Common myeloid progenitor, CD34-positive (primary cell): ENCODE measurements at regions not wholly inside any gene's neighbourhood (a gene's known extent, or its start where the extent isn't known, plus 50 kb on each side); places are given as distances from the start of the nearest gene placed in this dataset.

ENCODE experiments used
- CTCF ChIA-PET: fragments of 350-600 bp; sonication (Branson Sonifier 250); formaldehyde crosslinking; loops from one replicate; lab custom pipeline; 2021; ENCODE audit warnings: antibody characterized with exemption; lab: Charles Lee
- POLR2A ChIA-PET: fragments of 350-600 bp; sonication (Branson Sonifier 250); formaldehyde crosslinking; loops from one replicate; lab custom pipeline; 2021; ENCODE audit warnings: antibody characterized with exemption; lab: Charles Lee
- DNase-seq, 3 donors: peaks; one replicate each; pipeline versions ENCODE4 v3.0.0 to v3.0.0-alpha.2; 2013
- H3K27ac ChIP-seq, 2 experiments: 1 replicate in 1 of 2; 2 replicates in 1 of 2; pipeline ENCODE4 v1.7.0; 2013; ENCODE audit warnings: inconsistent platforms in 2 of 2, low read length in 2 of 2, mild to moderate bottlenecking in 2 of 2, low read depth in 1 of 2, moderate library complexity in 1 of 2; ENCODE audit not compliant: severe bottlenecking in 2 of 2, insufficient read depth in 1 of 2, poor library complexity in 1 of 2
- H3K27me3 ChIP-seq, 5 experiments: replicated peaks in 2 of 5; 1 replicate in 3 of 5; 2 replicates in 2 of 5; pipeline versions ENCODE4 v1.6.1 to v1.7.0; 2013; ENCODE audit warnings: low read length in 4 of 5, mild to moderate bottlenecking in 2 of 5, moderate library complexity in 2 of 5, inconsistent platforms in 1 of 5; ENCODE audit not compliant: insufficient read depth in 5 of 5, control insufficient read depth in 4 of 5
- H3K36me3 ChIP-seq, 4 experiments: 1 replicate in 2 of 4; 2 replicates in 2 of 4; pipeline versions ENCODE4 v1.6.1 to v1.7.0; 2013; ENCODE audit warnings: low read length in 3 of 4, control low read depth in 1 of 4, mild to moderate bottlenecking in 1 of 4; ENCODE audit not compliant: control insufficient read depth in 4 of 4, insufficient read depth in 4 of 4
- H3K4me1 ChIP-seq, 4 experiments: 1 replicate in 3 of 4; 2 replicates in 1 of 4; pipeline versions ENCODE4 v1.6.1 to v1.7.1; 2013; ENCODE audit warnings: low read length in 3 of 4, mild to moderate bottlenecking in 3 of 4, control low read depth in 1 of 4, inconsistent platforms in 1 of 4, moderate library complexity in 1 of 4; ENCODE audit not compliant: control insufficient read depth in 4 of 4, insufficient read depth in 4 of 4; ENCODE audit errors: control extremely low read depth in 1 of 4
- H3K4me3 ChIP-seq, 7 experiments: 1 replicate in 4 of 7; 2 replicates in 3 of 7; pipeline versions ENCODE4 v1.5.1 to v1.7.0; 2013; ENCODE audit warnings: mild to moderate bottlenecking in 7 of 7, low read length in 6 of 7, moderate library complexity in 6 of 7, inconsistent platforms in 2 of 7, low read depth in 2 of 7, control low read depth in 1 of 7; ENCODE audit not compliant: insufficient read depth in 4 of 7, control insufficient read depth in 1 of 7; ENCODE audit errors: extremely low read depth in 1 of 7
- H3K9me3 ChIP-seq, 5 experiments: 1 replicate in 4 of 5; 2 replicates in 1 of 5; pipeline versions ENCODE4 v1.6.1 to v1.7.1; 2013; ENCODE audit warnings: low read length in 4 of 5, mild to moderate bottlenecking in 2 of 5, inconsistent platforms in 1 of 5, low read depth in 1 of 5, moderate library complexity in 1 of 5; ENCODE audit not compliant: control insufficient read depth in 4 of 5, insufficient read depth in 2 of 5; ENCODE audit errors: control extremely low read depth in 1 of 5
- WGBS: methylation state at CpG from one replicate; pipeline ENCODE4 v1.1.5; 2013; ENCODE audit not compliant: insufficient coverage; 5-methylcytosine and 5-hydroxymethylcytosine counted together

DNA sequence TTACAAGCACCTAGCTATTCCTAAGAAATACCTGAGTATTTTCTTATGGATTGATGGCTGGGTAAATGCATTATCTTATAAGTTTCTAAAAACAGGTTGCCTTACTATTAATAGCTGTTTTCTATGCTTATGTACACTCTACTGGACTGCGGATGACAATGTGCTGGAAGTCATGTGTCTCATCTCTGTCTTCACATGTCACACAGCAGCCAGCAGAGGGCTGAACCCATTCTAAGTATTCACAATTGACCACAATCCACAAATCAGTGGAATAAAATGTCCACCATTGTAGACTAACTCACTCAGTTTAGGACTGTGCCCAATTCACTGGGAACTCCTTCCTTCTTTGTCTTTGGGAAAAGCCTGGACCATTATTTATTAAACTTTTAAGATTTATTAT is 371.2 kb downstream of the INSIG2 start:
- ChIA-PET POLR2A (no interaction called here), CTCF (no interaction called here)

DNA sequence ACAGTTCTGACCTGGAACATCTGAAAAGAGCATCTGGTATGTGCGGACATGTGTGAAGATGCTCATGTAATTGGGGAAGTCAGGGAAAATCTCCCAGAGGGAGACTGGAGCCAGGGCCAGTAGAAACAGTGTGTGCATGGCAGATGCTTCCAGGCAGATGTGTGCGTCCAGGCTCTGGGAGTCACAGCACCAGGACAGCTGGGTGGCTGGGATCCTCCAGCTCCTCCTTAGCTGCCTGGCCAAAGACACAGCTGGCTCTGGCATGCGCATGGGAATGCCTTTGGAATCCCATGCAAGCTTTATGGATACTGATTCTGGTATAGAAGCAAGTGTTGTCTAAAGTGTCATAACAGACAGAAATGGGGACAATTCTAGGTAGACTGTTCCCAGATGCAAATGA is 369.7 kb downstream of the INSIG2 start:
- Histone ChIP-seq H3K27me3 (no peaks in the 10 kb centered on the region), H3K27ac (no peak overlapping the region), H3K4me3 (no peak overlapping the region), H3K36me3 (no peaks in the 10 kb centered on the region), H3K9me3 (no peaks in the 10 kb centered on the region), H3K4me1 (no peaks in the 10 kb centered on the region)
- ChIA-PET POLR2A (no interaction called here), CTCF (interaction anchor here (0.7 kb wide), 1 partner anchor 123 kb away, joined by 3 read pairs; no protein-coding TSS in a partner anchor)
- no peak for DNase-seq
- WGBS: 96% methylated on average over 3 of the region's 3 CpGs

More for the DNA sequence above, 371.2 kb downstream of the INSIG2 start:
- Histone ChIP-seq H3K9me3 (no peaks in the 10 kb centered on the region), H3K27me3 (no peaks in the 10 kb centered on the region), H3K36me3 (no peaks in the 10 kb centered on the region), H3K4me1 (no peaks in the 10 kb centered on the region), H3K27ac (no peak overlapping the region), H3K4me3 (no peak overlapping the region)
- no peak for DNase-seq
- WGBS: 91% methylated on average over 1 of the region's 1 CpG

GRCh38 chr2:118449401-118449800 is 361.1 kb downstream of the INSIG2 start:
- POLR2A ChIA-PET: no interaction called here
- Histone ChIP-seq H3K4me3 (no peak overlapping the region), H3K36me3 (no peaks in the 10 kb centered on the region), H3K27me3 (no peaks in the 10 kb centered on the region), H3K9me3 (no peaks in the 10 kb centered on the region), H3K4me1 (no peaks in the 10 kb centered on the region), H3K27ac (no peak overlapping the region)
- WGBS: 100% methylated on average over 2 of the region's 2 CpGs
- CTCF ChIA-PET: no interaction called here
- DNase-seq: no peak

DNA sequence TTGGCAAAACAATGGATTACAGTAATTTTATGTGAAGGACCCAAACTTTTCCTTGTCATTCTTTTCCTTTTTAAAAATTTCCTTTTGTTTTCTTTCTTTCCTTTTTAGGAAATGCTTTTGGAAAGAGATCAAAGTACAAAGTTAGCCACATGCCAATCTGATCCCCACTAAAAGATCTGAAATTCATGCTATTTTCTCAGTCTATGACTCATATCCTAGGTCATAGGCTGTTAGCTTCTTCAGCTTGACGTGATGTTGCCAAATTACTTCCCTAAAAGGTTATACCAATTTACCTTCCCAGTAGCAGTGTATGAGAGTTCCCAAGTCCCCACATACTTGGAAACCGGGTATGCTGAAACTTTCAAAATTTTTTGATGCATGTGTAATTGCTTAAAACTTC is 355.3 kb downstream of the INSIG2 start:
- Histone ChIP-seq H3K4me3 (no peak overlapping the region), H3K27ac (no peak overlapping the region), H3K9me3 (no peaks in the 10 kb centered on the region), H3K27me3 (no peaks in the 10 kb centered on the region), H3K36me3 (no peaks in the 10 kb centered on the region), H3K4me1 (no peaks in the 10 kb centered on the region)
- POLR2A ChIA-PET: no interaction called here
- WGBS: no CpG with 5 or more reads among the region's 2 CpGs
- DNase-seq: no peak
- CTCF ChIA-PET: no interaction called here

DNA sequence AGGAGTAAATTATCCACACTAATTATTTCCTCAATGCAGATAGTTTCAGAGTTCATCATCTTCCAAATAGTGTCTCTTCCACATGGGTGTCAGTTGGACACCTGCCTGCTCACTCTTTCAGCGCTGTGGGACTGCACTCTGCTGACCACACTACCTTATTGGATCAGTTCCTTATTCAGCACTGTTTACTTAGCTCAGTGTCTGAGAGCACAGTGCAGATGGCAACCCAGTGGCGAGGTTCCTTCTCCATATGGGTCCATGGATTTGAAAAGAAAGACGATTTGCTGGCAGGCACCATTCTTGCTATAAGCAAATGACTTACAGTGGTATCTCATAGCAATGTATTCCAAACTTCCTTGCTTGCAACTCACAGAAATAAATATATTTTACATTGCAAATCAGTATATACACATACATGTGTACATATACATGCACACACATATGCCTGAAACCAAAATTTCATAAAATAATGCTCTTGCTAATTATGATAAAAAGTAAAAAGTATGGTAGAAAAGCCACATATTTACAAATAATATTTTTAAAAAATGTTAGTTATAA is 354.8 kb downstream of the INSIG2 start:
- no peaks in the 10 kb centered on the region for H3K27me3 ChIP-seq
- H3K27ac ChIP-seq: no peak overlapping the region
- no peak overlapping the region for H3K4me3 ChIP-seq
- CTCF ChIA-PET: no interaction called here
- 100% methylated on average over 2 of the region's 3 CpGs for WGBS
- POLR2A ChIA-PET: no interaction called here
- H3K9me3 ChIP-seq: no peaks in the 10 kb centered on the region
- no peaks in the 10 kb centered on the region for H3K4me1 ChIP-seq
- no peaks in the 10 kb centered on the region for H3K36me3 ChIP-seq
- DNase-seq: no peak

DNA sequence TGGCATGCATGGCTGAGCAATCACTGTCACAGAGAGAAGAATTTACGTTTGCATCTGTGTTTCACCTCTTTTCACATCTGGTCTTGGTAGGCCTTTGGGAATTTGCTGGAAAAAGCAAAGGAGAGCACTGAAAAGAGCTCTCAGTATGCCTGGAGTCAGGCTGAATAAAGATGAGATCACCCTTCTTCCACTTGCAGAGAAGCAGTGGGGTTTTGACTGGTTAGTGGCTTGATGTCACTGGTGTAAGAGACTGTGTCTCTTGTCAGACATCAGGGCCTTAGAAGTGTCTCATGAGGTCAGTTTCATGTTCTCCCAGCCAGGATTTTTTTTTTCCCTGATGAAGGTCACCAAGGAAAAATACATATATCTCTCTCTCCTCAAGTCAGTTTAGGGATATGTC is 353.8 kb downstream of the INSIG2 start:
- POLR2A ChIA-PET: no interaction called here
- H3K9me3 ChIP-seq: no peaks in the 10 kb centered on the region
- H3K4me1 ChIP-seq: no peaks in the 10 kb centered on the region
- H3K27me3 ChIP-seq: no peaks in the 10 kb centered on the region
- no peak overlapping the region for H3K4me3 ChIP-seq
- no peak for DNase-seq
- no peaks in the 10 kb centered on the region for H3K36me3 ChIP-seq
- no peak overlapping the region for H3K27ac ChIP-seq
- CTCF ChIA-PET: no interaction called here
- WGBS: 85% methylated on average over 1 of the region's 1 CpG

DNA sequence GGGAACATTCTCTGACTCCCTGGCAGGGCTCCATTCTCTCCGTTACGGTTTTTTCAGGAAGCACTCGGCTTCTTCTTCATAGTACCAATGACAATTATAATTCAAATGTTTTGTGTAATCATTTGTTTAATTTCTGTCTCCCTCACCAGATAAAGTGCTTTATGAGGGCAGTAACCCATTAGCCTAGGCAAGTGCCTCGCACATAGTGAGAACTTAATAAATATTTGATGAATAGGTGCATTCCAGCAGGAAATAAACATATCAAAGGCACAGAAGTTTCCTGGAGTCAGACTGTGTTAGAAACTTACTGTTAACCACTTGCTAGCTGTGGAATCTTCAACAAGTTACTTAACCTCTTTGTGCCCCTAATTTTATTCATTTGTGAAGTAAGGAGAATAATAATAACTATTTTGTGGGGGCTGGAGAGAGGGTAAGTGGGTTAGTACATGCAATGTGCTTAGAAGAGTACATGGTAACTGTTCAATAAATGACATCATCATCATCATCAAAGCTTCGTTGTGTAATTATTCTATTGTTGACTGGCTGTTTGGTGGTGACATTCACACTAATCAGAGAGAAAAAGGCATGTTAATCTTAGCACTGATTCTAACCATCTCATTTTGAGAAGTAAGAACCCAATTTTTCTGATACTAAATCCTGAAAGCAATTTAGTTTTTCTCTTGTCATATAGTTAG is 352.3 kb downstream of the INSIG2 start:
- Histone ChIP-seq H3K4me1 (no peaks in the 10 kb centered on the region), H3K27ac (no peak overlapping the region), H3K36me3 (no peaks in the 10 kb centered on the region), H3K9me3 (no peaks in the 10 kb centered on the region), H3K4me3 (no peak overlapping the region), H3K27me3 (no peaks in the 10 kb centered on the region)
- whole genome bisulfite sequencing: no CpG with 5 or more reads among the region's 5 CpGs
- POLR2A ChIA-PET: no interaction called here
- CTCF ChIA-PET: no interaction called here
- DNase-seq: no peak
